ENCODE measurements at regions not wholly inside any gene's neighbourhood (a gene's known extent, or its start where the extent isn't known, plus 50 kb on each side); places are given as distances from the start of the nearest gene placed in this dataset.

- Histone ChIP-seq H4K20me1 (replicated peaks in 1 of 2; ENCODE audit: control insufficient read depth in 1 of 2, insufficient read depth in 2 of 2, low read length in 2 of 2) (no peaks in the 10 kb centered on the region), H2AFZ (ENCODE audit: low read length) (0 out of 2 replicates have a peak overlapping the region, but pooled peaks have one; percentile 9), H2BK5ac (ENCODE audit: low read depth, low read length) (no peak overlapping the region), H3K18ac (ENCODE audit: extremely low read depth, low read length) (no peak overlapping the region), H3K4me1 (replicated peaks in 1 of 4; ENCODE audit: control insufficient read depth in 3 of 4, insufficient read depth in 4 of 4, low read length in 3 of 4) (no peaks in the 10 kb centered on the region), H3K23me2 (ENCODE audit: low read depth, low read length) (no peaks in the 10 kb centered on the region), H4K5ac (ENCODE audit: insufficient read length, low read depth, low read length) (no peak overlapping the region), H2BK15ac (ENCODE audit: low read length) (no peak overlapping the region), H4K8ac (ENCODE audit: extremely low read depth, insufficient read depth, low read length) (no peak overlapping the region), H2AK5ac (ENCODE audit: low read depth, low read length) (no peak overlapping the region), H3K4me3 (ENCODE audit: extremely low read depth in 1 of 4, insufficient read depth in 2 of 4, low read depth in 3 of 4, low read length in 4 of 4) (no peak overlapping the region), H2BK20ac (ENCODE audit: low read length) (no peak overlapping the region), H2BK12ac (ENCODE audit: low read depth, low read length) (no peak overlapping the region), H3K79me1 (ENCODE audit: low read depth, low read length) (no peaks in the 10 kb centered on the region), H3K9me3 (ENCODE audit: insufficient read depth in 2 of 2, low read depth in 1 of 2, low read length in 1 of 2) (no peaks in the 10 kb centered on the region), H3K56ac (replicated peaks; ENCODE audit: insufficient read length, low read depth, low read length) (no peak overlapping the region), H3K4ac (replicated peaks; ENCODE audit: insufficient read length, low read depth, low read length) (no peak overlapping the region), H3K79me2 (ENCODE audit: control insufficient read depth in 1 of 2, insufficient read depth in 2 of 2, low read length in 2 of 2) (no peaks in the 10 kb centered on the region), H3K14ac (ENCODE audit: insufficient read length) (no peak overlapping the region), H2BK120ac (replicated peaks; ENCODE audit: low read depth, low read length) (no peak overlapping the region), H3K4me2 (ENCODE audit: insufficient read depth in 1 of 2, low read depth in 2 of 2, low read length in 2 of 2) (no peak overlapping the region), H4K91ac (replicated peaks; ENCODE audit: insufficient read length, low read length) (no peak overlapping the region), H3K36me3 (ENCODE audit: control insufficient read depth in 2 of 4, insufficient read depth in 4 of 4, low read length in 3 of 4) (no peaks in the 10 kb centered on the region), H3K27ac (ENCODE audit: low read depth, low read length) (no peak overlapping the region), H3K27me3 (replicated peaks in 1 of 4; ENCODE audit: control insufficient read depth in 3 of 4, extremely low read depth in 1 of 4, insufficient read depth in 3 of 4, low read length in 3 of 4) (no peaks in the 10 kb centered on the region), H3K23ac (ENCODE audit: insufficient read length) (no peak overlapping the region), H3K9ac (replicated peaks in 1 of 4; ENCODE audit: extremely low read depth in 1 of 4, low read depth in 3 of 4, low read length in 3 of 4) (no peak overlapping the region)
- ChIA-PET CTCF (ENCODE audit: partially characterized antibody) (interaction anchor here (0.5 to 2.6 kb wide), 5 partner anchors 12 to 229 kb away, joined by 3 to 10 read pairs (median 3); no protein-coding TSS in a partner anchor), POLR2A (ENCODE audit: partially characterized antibody) (no interaction called here)
- FAIRE-seq (no peak), DNase-seq (ENCODE audit: low read depth in 1 of 2, low spot score in 2 of 2) (no peak)
- TF ChIP-seq NANOG (IDR thresholded peaks at IDR 0.05; ENCODE audit: insufficient read depth, low read depth, low read length, poor library complexity, severe bottlenecking) = no peak
- TF ChIP-seq CREB1 (IDR thresholded peaks at IDR 0.05) = no peak
- no peak for TF ChIP-seq CEBPB (IDR thresholded peaks at IDR 0.05; ENCODE audit: low read depth, low read length)
- TF ChIP-seq MAX (IDR thresholded peaks at IDR 0.05) = no peak
- TF ChIP-seq SUZ12 (IDR thresholded peaks at IDR 0.05; ENCODE audit: low read length) = no peak
- no peak for TF ChIP-seq TBP (IDR thresholded peaks at IDR 0.05; ENCODE audit: low read depth, low read length)
- no peak for TF ChIP-seq BCL11A (IDR thresholded peaks at IDR 0.05; ENCODE audit: low read depth in 2 of 2, low read length in 2 of 2)
- no peak for TF ChIP-seq RAD21 (IDR thresholded peaks at IDR 0.05 in 1 of 2, conservative IDR thresholded peaks at IDR 0.05 in 1 of 2; ENCODE audit: low read depth in 2 of 2, low read length in 2 of 2)
- 88% methylated on average over 5 of the region's 5 CpGs; no CpG with 5 or more reads in 1 of the 2 experiments for WGBS, 2 experiments (ENCODE audit: extremely low coverage in 1 of 2, insufficient coverage in 1 of 2, insufficient read length in 1 of 2, insufficient replicate concordance in 2 of 2, low coverage in 1 of 2, low lambda C conversion rate in 2 of 2, missing lambda C conversion rate in 1 of 2)
Observed at GRCh38 chr15:93987068-93987467, 244.3 kb upstream of the MCTP2 start.

All from H1 (cell line).